ENCODE measurements at regions not wholly inside any gene's neighbourhood (a gene's known extent, or its start where the extent isn't known, plus 50 kb on each side); places are given as distances from the start of the nearest gene placed in this dataset.

DNA sequence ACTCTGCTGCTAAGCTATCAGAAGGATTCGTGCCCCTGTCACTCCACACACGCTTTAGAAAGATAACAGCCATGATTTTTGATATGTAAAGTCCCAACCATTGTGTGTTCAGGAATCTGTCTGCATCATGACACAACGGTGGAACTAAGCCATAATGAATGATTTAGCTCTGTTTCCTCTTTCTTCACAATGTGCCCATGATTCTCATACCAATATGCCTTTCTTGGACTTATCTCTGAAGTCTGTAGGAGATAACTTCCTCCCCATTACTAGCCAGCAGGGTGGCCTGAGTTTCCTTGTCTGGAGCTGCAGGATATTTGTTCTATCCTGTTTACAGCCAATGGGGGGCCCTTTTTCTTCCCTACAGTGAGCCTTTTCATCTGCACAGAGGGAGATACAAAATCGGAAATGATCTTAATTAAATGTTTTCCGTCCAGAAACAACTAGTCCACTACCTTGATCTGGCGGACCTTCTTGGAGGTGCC is 511.7 kb downstream of the USP25 start:
- no peak for DNase-seq

DNA sequence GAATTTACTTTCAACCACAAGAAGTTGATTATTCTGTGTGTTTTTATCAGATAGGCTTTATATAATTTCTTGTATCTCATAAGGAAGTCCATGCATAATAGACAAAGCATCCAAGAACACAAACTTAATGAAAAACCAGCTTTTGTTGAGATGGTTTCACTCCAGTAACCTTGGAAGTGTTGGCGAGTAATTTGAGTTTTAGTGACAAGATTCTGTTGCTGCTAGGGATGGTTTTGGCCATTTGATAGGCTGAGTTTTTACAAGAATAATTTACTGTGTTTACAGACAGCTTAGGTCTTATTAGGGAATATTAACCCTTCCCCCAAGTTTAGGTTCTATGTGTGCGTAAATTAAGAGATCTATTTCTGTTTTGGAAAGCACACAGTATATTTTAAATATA is 513.6 kb downstream of the USP25 start:
- no peak for DNase-seq

DNA sequence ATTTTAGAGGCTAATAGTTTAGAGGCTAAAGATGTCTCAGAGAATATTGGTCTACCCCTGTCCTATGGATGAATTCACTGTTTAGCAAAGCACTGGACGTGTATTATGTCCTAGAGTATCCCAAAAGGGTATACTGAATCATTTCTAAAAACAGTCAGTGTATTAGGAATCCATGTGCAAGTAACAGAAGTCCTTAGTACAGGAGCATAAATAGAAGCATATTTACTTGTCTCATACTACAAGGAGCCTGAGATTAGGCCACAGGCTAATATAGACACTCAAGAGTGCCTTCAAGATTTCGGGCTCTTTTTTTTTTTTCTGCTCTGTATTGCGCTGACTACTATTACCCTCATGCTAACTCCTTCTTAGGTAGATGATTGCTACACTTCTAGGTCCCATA is 518.9 kb downstream of the USP25 start:
- no peak for DNase-seq

DNA sequence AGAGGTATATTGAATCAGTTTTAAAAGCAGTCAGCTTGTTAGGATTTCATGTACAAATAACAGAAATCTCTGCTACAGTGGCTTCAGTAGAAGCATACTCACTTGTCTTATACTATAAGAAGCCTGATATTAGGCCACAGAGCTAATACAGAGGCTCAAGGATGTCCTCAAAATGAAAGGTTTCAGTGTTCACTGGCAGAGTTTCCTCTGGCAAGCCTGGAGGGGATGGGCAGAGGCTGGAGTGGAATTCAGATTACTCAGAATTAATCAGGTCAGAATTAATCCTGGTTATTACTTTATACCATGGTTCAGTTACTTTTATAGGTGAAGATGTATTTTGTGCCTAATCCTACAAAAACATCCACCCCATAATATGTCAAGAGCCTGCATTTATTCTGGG is 520.5 kb downstream of the USP25 start:
- no peak for DNase-seq

DNA sequence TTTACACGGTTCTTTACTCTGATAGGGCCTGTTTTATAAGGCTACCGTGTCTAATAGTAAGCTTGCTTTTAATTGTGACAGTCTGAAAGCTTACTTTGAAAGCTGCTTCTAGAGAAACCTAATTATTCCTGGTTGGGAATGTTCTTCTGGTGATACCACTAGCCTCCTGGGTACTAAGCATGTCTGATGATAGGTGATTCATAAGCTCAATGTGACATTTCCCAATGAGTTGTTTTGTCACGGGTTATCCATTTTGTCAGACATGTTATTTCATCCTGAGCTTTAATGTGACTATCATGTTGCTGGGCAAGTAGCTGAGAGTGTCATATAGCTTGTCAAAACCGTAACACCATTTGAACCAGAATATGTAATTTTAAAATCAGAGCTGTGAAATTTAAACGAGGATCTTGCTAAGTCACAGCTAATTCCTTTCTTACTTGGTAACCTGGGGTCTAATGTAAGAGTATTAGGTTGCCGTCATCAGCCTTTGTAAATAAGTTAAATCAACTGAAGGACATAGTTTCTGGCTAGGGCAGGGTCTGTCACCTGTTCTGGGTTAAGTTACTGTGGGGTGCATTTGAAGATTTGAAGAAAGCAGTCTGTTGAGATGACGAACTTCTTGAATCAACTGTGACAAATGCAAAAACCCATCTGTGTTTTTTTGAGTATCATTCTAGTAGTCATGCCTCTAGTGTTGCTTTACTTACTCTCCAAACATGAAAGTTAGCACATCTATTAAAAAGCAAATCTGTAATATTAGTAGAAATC is 529.2 kb downstream of the USP25 start:
- no peak for DNase-seq

DNA sequence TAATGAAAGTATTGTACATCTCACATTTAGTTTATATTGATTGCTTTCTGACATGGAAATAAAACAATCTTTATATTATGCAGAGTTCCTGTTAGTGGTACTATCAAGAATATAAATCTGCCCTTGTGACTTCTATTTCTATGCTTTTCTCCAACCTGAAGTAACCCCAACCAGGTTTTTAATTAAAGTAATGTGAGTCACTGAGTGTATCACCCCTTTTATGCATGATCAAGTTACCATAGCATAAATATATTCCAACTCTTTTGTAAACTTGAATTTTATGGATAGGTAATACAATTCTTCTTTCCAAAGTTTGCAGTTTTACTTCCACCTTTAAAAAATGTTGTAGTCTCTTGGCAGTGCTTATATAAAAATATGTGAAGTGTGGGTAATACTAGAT is 532.3 kb downstream of the USP25 start:
- no peak for DNase-seq

DNA sequence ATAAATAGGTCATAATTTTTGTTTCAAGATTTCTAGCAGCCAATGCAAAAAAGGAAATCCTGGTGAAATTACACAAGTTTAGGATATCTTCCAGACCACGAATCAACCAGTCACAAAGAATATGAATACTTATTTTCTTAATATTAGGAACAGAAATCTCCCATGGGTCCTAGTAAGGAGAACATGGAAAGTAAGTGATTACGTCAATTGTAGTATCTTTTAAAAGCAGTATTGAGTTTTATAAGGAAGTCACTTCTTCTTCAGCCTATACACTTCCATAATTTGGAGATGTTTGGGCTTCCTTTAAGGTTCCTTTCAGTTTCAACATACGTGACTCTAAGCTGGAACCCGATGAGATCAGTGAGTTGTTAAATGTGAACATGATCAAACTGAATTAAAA is 534.5 kb downstream of the USP25 start:
- no peak for DNase-seq

DNA sequence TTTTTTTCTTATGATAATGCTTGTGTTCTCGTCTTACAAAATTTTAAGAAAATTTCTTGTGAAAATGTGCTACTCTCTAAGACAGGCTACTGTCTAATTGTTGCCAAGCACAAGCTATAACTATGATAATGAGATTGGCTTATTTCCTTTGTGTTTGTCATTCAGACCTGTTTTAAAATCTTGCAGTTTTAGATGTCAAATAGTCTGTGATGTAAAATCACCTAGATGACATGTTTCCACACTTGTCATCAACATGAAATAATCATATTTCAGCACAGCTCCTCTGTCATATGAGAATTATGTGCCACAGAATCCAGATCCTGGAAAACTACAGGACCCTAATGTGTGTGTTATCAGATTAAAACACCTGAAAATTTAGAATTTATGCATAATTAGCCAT is 539.7 kb downstream of the USP25 start:
- DNase-seq: no peak

DNA sequence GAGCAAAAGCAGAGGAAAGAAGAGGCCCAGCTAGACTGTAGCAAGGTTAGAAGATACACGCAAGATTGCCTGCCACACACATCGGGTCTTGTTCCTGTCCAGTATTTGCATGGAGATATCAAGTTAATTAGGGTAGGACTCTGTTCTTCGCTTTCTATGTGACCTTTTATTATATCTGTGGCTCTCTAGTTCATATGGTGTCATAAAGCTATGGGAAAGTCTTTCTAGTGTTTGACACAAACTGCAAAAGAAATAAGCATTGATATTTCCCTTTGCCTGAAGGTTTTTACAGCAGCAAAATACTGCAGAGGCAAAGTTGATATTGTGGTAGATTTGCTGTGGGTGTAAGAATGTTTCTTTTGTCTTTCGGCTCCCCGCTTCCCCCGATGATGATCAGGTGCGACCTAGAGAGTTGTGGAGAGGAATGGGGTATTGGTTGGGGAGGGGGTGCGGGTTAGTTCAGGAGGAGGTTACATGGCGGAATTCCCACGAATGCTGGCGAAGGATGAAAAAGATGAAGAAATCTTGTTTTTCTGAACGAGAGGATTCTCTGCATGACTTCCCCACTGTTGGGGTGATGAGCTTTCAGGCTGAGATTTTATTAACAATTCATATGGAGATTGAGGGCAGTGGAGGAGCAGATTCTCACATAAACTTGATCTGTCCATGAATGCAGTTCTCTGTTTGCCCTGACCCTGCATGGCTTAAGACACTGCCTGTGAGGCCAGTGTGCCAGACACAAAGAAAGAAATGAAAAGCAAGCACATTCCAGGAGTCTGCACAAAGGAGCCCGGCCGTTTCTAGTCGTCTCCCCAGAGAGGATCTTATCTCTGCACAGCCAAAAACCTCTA is 550.2 kb downstream of the USP25 start:
- DNase-seq: no peak

DNA sequence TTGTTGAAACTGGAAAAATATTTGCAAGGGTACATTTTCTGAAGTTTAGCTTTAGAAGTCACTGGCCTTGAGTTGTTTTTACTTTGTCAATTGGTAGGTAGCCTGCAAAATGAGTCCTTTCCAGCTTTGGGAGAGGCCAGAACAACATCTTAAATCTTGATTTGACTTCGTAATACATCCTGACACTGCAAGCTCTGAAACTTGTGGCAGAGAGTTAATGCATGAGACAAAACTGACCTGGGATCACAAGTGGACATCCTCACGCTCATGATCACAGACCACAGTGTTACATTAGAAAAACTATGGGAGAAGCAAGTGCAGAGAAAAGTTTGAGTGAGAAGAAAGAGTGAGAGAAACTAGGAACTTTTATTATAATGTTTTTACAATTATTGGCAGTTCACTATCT is 550.9 kb downstream of the USP25 start:
- DNase-seq: no peak

DNA sequence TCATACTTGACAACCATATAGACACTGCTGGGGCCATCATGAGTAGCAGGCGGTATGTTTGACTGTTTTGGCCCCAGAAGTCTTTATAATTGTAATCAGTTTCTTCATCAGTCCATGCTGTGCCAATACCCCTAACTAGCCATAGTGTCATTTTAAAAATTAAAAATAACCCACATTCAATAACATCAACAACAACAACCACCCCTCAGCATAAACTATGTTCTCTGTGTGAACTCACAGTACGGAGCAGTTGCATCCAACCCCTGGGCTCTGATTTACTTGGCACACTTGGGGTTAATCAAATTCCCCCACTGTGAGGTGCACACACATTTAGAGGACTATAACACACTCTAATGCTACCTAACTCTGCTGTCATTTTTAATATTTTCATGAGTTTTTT is 553.7 kb downstream of the USP25 start:
- no peak for DNase-seq

DNA sequence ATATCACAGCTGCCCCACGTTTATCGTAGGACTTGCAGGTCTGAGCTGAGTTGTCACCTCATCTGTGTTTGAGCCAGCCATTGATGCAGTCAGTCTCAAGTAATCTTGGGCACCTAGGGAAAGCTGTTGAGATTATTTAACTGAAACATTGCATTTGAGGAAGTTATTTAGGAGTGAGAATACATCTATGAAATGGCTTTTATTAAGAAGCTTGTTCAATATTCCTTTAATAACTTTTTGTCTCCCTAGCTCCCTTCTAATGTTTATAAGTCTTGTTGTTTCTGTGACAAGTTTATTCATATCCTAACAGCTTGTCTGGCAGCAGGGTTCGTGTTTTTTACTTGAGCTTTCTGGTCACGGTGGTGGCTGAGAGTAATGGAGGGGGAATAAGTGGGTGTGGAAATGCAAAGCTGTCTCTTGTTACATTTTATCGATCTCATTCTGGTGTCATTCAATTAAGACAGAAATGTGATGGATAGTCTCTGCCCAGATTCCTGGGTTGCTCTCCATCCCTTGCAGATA is 555.9 kb downstream of the USP25 start:
- no peak for DNase-seq

DNA sequence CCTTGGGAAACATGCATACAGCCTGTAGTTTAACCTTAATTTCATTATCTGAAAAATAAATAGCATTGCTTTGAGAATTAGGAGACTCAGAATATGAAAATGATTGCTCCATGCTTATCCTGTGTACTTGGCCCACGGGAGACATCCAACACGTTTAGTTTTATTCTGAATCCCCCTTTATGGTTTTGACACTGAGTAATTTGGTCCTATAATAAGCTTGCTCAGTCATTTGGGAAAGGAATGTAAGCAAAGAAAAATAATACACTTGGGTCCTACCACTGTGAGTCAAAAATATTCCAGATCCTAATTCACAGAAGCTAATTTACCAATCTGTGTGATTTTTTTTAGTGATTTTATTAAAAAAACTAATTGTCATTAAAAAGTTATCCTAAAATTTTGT is 557.3 kb downstream of the USP25 start:
- no peak for DNase-seq

DNA sequence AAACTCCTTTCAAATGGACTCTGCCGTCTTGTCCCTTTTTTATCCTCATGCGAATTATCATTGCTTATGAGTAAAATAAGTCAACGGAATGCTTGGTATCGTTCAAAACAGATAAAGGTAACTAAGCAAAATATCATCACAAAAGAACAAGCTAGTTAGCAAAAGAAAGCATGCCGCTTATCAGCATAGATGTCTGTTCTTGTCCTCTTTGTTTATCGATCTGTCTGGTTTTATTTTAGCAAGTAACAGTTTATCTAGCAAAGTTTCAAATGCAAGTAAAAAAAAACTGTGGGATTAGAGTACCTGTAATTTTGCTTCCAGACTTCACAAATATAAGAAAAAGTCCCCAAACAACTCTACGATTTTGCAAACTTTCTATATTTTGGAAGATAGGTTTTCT is 561.5 kb downstream of the USP25 start:
- DNase-seq: no peak

DNA sequence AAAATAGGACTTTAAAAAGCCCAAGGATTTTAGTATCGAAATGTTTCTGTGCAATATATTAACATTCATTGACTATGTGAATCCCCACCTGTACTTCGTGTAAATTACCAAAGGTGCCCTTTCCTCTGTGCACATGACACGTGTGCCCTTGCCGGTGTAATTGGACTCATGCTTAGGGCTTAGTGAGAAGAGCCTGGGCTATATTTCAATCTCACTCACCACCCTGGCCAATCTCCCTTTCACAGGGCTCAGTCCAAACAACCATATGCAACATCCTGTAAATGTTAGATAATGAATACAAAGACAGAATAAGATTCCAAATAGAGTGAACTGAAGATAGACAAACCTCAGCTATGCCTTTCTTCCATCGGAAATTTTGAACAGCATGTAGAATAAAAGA is 564.3 kb downstream of the USP25 start:
- no peak for DNase-seq

DNA sequence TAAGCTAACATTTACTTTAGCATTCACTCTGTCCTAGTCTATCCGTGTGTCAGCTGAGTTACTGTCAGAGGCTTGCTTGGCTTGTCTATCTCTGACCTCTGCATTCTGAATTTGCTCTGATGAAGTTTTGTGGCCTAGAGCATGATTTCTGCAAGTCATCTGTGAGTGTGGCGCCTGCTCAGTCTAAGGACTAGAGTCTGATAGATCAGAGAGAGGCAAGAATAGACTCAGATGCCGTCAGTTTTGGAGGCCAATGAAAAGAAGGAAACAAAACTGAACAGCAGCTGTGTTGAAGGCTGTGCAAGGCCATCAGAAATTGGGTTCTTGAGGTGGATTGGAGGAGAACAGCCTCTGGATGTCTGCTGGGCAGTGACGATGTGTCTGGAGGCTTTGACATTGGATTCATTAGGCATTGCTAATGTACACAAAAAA is 573.1 kb downstream of the USP25 start:
- DNase-seq: no peak

DNA sequence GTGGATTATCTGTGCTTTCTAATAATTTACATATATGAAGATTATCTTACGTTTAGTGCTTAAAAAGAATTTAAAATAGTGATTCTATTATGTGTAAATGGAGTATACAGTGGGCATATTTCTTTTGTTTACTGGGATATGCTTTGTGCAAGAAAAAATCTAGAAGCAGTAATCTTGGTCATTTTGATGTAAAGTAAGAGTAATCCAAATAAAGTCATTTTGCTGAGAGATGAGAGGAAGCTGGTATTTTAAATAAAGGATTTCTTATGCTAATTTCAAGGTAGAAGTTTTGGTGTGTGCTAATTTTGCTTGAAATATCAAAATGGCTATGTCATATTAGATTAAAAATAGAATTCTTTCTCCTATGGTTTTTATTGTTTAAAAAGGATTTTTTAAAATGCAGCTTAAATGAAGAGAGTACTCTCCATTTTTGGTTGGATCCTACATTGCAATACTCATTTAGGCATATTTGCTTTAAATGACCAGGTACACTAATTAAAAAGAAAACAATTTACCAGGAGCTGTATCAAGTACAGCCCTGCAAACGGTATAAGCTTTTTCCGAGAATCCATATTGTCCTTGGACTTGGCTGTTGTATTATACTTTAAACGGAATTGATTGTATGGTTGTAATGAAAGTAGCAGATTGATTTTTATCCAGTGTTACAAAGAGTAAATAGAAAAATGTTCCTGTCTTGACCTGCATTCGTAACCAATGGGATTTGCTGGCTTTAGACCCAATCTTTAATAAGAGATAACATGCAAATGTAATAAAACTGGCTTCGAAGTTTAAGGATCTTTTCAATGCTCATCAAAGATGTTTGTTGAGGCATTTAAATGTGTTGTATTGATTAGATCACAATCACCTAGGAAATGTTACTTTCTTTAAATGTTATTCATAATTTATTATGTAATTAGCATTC is 574.7 kb downstream of the USP25 start:
- DNase-seq: no peak

DNA sequence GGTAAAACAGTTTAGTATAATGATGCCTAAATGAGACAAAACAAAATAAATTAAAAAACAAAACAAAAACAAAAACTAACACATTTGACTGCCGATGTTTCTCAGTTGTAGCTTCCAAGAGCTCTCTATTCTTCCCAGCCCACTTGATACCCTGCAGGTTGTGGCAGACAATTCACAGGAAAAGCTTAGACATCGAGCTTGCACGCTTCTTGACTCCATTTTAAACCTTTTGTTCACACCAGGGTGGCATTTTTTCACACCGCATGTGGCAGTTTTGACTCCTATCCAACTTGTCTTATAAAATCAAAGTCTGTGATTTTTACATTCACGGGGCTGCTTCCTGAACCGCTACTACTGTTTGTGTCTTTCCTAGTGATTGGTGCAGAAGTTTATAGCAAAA is 575.9 kb downstream of the USP25 start:
- no peak for DNase-seq

DNA sequence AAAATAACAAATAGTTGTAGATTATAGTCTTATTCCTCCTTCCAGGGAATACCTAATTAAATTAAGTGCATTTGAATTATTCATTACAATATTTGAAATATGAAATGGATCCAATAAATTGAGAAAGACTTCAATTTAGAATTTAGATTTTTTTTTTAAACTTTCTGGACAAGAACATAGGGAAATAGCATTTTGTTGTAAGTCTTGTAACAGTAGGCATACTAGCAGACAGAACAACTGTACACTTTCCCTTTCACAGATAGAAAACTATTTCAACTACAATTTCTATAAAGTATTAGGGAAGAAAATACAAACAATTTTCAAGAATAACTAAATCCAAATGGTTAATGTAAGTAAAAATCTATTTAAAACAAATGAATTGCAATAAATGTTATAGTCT is 577.5 kb downstream of the USP25 start:
- DNase-seq: no peak

DNA sequence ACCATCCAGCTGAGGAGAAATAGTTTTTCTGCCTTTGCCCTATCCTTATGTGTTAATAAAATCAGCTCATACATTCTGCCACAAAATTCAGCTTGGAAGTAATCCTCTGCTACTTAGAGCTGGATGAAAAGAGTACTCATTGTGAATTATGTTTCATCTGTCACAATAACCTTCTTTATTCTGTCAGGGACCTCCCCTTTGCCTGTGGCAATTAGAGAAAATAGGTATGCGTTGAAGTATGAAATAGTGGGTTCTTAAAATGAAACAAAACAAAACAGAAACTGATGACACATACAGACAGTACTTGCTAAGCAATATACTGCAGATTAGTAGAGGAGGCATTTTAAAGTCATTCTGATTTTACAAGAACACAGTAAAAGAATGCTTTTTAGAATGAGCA is 578.5 kb downstream of the USP25 start:
- no peak for DNase-seq

DNA sequence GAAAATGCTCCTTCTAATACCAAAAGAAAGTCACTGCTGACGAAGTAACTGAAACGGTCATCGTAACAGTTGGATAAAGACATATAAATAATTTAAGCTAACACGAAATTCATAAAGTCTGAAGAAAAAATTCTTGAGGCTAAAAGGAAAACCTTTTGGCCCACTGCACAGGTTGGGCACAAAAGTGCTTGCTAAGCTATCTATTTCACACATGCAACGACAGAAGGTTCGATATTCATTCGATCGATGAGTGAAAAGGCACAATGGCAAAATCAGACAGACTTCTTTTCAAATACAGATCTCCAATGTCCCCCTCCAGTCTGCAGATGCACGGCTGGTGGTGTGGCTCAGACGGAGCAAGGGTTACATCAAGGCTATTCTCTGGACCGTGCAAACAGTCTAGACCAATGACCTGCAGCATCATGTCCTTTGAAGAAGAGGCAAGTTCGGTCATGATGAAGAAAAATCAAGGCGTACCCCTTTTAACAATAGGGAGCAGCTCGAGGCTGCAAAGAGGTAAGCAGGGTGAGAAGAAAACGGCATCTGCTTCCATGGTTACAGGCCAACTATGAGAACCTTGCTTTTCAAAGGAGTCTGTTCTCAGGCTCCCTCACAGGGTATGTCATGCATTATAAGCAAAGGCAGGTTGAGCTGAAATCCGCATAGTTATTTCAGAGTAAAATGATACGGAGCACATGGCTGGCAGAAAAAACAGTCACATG is 579.6 kb downstream of the USP25 start:
- no peak for DNase-seq

DNA sequence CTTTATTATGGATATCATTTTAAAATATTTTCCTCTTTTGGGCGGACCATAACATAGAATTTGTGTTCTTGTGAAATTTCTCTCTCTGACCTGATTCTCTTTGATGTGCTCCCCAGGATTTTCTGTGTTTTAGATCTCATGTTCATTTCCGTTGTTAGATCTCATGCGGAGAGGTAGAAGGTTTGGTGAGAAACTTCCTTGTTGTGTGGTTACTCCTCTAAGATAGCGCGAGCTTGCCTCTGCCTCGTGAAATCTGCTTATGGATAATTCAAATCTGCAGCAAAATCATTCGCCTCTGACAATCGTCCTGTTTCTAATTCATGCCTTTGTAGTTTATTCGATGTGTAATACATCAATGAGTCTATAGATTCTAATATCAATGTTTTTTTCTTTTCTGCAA is 580.4 kb downstream of the USP25 start:
- DNase-seq: no peak

Measured in activated T-cell treated with anti-CD3 and anti-CD28 coated beads, Interleukin-2, amount 50 U/mL, for 48 hours (primary cell).